Natural killer cell treated with Interleukin-12 subunit alpha and Interleukin-12 subunit beta and Interleukin-15 and Interleukin-18, amount 100 ng/mL, for 72 hours (primary cell): ENCODE measurements at regions not wholly inside any gene's neighbourhood (a gene's known extent, or its start where the extent isn't known, plus 50 kb on each side); places are given as distances from the start of the nearest gene placed in this dataset.
A peak's percentile ranks its signal among the peaks of the same experiment; 100 is the strongest.
"Not testable (repeated sequence)": the region's sequence is repeated elsewhere in the genome, so short reads cannot be mapped to it uniquely, and the experiment has no call there.

Experiments
- ATAC-seq, 2 donors: fragments of 150-1000 bp; cut with Tn5 transposase in 1 of 2; sonication (Bioruptor Pico), chemical (Tn5 transposase) in 1 of 2; 2 replicates each; pipeline ENCODE4 v1.10.0; 2021
- DNase-seq: peaks from one replicate; pipeline ENCODE4 v3.0.0; 2022; ENCODE audit warnings: low spot score
- H3K27ac Mint-ChIP-seq, 2 donors: 1 replicate in 1 of 2; 2 replicates in 1 of 2; pipeline ENCODE4 v1.8.0; 2022; ENCODE audit warnings: mixed read lengths in 2 of 2, mild to moderate bottlenecking in 1 of 2, moderate library complexity in 1 of 2
- H3K27me3 Mint-ChIP-seq, 2 donors: 1 replicate in 1 of 2; 2 replicates in 1 of 2; pipeline ENCODE4 v1.8.0; 2022; ENCODE audit warnings: mixed read lengths in 2 of 2
- H3K36me3 Mint-ChIP-seq: one replicate; pipeline ENCODE4 v1.8.0; 2022; ENCODE audit warnings: mixed read lengths
- H3K4me1 Mint-ChIP-seq, 2 donors: 1 replicate in 1 of 2; 2 replicates in 1 of 2; pipeline ENCODE4 v1.8.0; 2022; ENCODE audit warnings: low read depth in 2 of 2, mixed read lengths in 2 of 2, mild to moderate bottlenecking in 1 of 2
- H3K4me3 Mint-ChIP-seq: one replicate; pipeline ENCODE4 v1.8.0; 2022; ENCODE audit warnings: mixed read lengths
- H3K9me3 Mint-ChIP-seq: 2 replicates; pipeline ENCODE4 v1.8.0; 2022; ENCODE audit warnings: mixed read lengths

DNA sequence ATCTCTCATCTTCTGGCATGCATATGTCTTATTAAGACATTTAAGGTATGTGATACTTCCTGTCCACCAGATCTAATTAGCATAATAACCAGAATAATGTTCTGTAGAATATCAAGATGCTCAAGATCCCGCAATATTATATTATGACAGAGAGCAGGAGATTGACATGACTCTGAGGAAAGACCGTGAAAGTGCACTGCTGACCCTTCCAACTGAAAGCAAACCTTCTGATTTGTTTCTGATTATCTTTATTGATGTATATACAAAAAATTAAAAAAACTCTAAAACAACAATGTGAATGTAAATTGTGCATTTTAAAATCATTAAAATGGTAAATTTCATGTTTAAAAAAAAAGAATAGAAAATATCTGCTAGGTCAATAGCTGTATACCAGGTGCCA lies 184.4 kb upstream of the TMEM45B start:
- no peak overlapping the region for H3K4me3 Mint-ChIP-seq
- H3K27ac Mint-ChIP-seq, result no peak overlapping the region
- no peaks in the 10 kb centered on the region for H3K36me3 Mint-ChIP-seq
- no peaks in the 10 kb centered on the region for H3K27me3 Mint-ChIP-seq
- no peak for ATAC-seq
- H3K9me3 Mint-ChIP-seq, result peaks cover 2% of the 10 kb centered on the region
- no peak for DNase-seq
- H3K4me1 Mint-ChIP-seq, result no peaks in the 10 kb centered on the region

DNA sequence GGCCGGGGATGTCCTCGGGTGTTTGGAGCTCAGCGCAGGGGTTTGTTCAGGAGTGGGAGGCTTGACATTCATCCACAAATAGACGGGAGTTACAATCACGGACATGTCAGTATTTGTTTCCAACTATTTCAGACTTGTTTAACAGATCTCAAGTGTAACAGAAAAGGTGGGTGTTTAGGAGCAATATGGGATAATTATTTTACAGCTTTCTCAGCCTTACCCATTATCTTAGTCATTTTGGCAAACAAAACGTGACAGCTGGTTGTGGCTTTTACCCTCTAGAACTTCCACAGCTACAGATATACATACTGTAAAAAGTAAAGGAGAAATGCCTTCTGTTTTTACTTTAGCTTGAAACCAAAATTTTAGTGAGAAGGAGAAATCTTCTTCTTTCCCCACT lies 178.7 kb upstream of the TMEM45B start:
- no peak for ATAC-seq
- H3K9me3 Mint-ChIP-seq, result no peaks in the 10 kb centered on the region

DNA sequence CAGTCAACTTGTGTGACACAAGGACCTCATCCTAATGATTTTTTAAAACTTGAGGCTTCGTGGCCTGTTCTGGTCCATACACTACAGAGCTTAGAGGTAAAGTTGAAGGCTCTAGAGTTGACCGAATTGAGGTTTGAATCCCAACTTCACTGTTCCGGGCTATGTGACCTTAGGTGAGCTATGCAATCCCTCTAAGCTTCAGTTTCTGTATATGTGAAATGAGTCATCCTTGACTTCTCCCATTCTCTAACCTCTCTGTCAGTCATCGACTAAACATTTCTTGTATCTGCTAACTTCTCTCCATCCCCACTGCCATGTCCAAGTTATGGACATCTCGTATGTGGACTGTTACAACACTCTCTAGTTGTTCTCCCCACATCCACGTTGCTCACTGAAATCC lies 178.2 kb upstream of the TMEM45B start:
- no peaks in the 10 kb centered on the region for H3K36me3 Mint-ChIP-seq

More for the DNA sequence above, 178.7 kb upstream of the TMEM45B start:
- Mint-ChIP-seq H3K27me3 (peaks cover 5 to 10% of the 10 kb centered on the region in 2 donors), H3K4me1 (peaks cover 0 to 8% of the 10 kb centered on the region in 2 donors), H3K27ac (no peak overlapping the region), H3K4me3 (no peak overlapping the region), H3K36me3 (no peaks in the 10 kb centered on the region)
- no peak for DNase-seq

DNA sequence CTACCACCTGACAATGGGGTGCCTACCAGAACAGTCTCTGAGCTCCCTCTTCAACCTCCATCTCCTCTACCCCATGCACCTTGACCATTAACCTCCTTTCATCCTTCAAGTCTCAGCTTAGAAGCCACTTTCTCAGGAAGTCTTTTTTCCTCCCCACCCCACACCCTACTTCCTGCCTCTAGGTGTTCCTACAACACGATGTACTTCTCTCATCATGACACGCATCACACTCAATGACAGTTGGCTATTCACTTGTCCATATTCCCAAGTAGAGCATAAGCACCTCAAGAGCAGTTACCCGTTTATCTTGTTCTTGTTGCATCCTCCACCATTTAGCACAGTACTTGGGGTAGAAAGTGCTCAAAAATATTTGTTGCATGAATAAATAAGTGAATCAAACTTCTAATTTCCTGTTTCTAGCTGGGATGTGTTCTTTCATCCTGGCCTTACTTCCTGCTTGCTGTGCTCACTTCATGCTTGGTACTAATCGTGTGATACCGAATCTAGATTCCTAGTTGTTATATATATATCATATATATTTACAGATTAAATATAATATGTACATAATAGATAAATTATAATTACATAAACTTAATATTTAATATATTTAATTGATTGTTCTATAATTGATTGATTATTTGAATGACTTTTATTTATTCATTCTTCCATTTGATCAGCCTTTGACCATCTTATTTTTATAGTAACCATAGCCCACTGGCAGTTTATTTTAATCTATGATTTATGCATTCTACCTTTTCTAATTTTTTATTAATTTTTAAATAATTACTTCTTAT lies 177.5 kb upstream of the TMEM45B start:
- no peak for ATAC-seq
- Mint-ChIP-seq H3K27me3 (peaks cover 5 to 10% of the 10 kb centered on the region in 2 donors), H3K9me3 (no peaks in the 10 kb centered on the region), H3K4me3 (peak overlapping the region; percentile 6), H3K36me3 (no peaks in the 10 kb centered on the region), H3K4me1 (peaks cover 0 to 13% of the 10 kb centered on the region in 2 donors), H3K27ac (no peak overlapping the region)
- no peak for DNase-seq

More for the DNA sequence above, 178.2 kb upstream of the TMEM45B start:
- no peaks in the 10 kb centered on the region for H3K9me3 Mint-ChIP-seq
- DNase-seq (no peak), ATAC-seq (peak in 1 of 2 donors; percentile 23)
- H3K27ac Mint-ChIP-seq, result no peak overlapping the region
- H3K4me3 Mint-ChIP-seq, result peak overlapping the region; percentile 6
- peaks cover 0 to 8% of the 10 kb centered on the region in 2 donors for H3K4me1 Mint-ChIP-seq
- H3K27me3 Mint-ChIP-seq, result peaks cover 5 to 10% of the 10 kb centered on the region in 2 donors

DNA sequence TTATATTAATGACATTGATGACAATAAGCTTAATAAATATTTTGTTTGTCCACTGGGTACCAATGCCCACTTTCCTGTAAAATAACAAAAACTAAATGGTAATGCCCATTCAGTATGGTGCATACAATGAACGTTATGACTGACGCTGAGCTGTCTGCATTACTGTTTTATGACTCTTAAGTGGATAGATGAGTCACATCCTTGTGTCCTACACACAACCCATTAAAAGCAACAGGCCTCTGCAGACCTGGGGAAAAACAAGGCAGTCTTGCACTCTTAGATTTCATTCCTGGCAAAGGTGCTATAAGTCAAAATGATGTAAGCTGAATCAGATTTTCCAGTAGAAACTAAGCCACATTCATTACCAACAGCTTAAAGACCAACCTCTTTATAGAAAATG lies 176.3 kb upstream of the TMEM45B start:
- no peak overlapping the region for H3K4me3 Mint-ChIP-seq
- no peak for DNase-seq

DNA sequence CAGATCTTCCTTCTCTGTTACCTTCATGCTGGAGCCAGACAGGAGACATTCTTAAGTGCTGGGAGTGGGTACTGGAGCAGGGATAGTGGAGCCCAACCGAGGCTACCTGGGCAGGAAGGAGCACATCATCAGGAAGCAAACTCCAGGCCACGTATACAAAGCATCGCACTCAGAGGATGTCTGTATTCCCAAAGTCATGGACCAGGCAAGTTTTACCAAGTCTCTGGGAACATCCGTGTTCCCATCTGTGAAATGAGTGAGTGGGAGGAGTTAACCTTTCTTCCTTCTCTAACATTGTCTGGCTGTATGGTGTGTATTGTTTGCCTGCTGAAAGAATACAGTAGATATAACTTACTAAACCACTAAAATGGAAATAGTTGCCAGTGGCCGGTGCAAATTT lies 175.0 kb upstream of the TMEM45B start:
- H3K27ac Mint-ChIP-seq, result no peak overlapping the region
- DNase-seq (no peak), ATAC-seq (no peak)
- H3K27me3 Mint-ChIP-seq, result peaks cover 11 to 12% of the 10 kb centered on the region in 2 donors
- H3K9me3 Mint-ChIP-seq, result no peaks in the 10 kb centered on the region
- H3K36me3 Mint-ChIP-seq, result no peaks in the 10 kb centered on the region
- H3K4me1 Mint-ChIP-seq, result peaks cover 0 to 16% of the 10 kb centered on the region in 2 donors
- H3K4me3 Mint-ChIP-seq, result no peak overlapping the region

More for the DNA sequence above, 176.3 kb upstream of the TMEM45B start:
- no peaks in the 10 kb centered on the region for H3K36me3 Mint-ChIP-seq
- H3K27ac Mint-ChIP-seq, result no peak overlapping the region
- peak in 1 of 2 donors; percentile 79 for ATAC-seq
- H3K4me1 Mint-ChIP-seq, result peaks cover 0 to 16% of the 10 kb centered on the region in 2 donors
- no peaks in the 10 kb centered on the region for H3K9me3 Mint-ChIP-seq
- H3K27me3 Mint-ChIP-seq, result peaks cover 5 to 10% of the 10 kb centered on the region in 2 donors

DNA sequence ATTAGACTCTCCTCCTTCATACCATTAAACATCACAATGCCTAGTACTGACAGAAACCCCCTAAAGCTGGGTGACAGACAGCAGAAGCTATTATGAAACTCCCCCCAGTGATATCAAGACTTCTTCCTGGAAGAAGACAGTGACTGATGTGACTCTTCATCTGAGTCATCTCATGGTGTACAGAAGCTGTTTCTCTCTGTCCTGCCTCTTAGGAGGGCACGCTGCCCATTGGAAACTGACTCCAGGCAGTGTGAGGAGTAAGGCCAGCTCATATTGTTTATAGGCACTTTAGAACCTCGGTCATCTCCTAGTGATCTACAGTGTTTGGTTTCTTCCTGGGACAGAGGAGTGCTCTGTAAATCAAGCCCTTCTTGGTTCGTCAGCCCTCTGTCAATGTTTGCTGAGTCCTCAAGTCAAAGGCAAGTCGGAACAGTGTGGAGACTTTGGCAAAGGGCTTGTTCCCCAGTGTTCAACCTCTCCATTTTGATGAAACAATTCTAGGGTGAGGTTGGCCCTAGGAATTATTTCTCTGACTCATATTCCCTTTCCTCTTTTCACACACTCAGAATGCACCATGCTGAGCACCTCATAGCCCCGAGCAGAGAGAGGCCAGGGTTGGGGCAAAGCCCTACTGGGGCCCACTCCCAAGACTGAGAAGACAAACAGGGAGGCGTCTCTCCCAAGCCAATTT lies 172.5 kb upstream of the TMEM45B start:
- DNase-seq (no peak), ATAC-seq (peak in 1 of 2 donors; percentile 80)
- Mint-ChIP-seq H3K4me3 (peak overlapping the region; percentile 21), H3K4me1 (peaks cover 0 to 9% of the 10 kb centered on the region in 2 donors), H3K27me3 (peaks cover 8 to 19% of the 10 kb centered on the region in 2 donors), H3K27ac (peak overlapping the region in 1 of 2 donors; percentile 54), H3K9me3 (no peaks in the 10 kb centered on the region), H3K36me3 (no peaks in the 10 kb centered on the region)

DNA sequence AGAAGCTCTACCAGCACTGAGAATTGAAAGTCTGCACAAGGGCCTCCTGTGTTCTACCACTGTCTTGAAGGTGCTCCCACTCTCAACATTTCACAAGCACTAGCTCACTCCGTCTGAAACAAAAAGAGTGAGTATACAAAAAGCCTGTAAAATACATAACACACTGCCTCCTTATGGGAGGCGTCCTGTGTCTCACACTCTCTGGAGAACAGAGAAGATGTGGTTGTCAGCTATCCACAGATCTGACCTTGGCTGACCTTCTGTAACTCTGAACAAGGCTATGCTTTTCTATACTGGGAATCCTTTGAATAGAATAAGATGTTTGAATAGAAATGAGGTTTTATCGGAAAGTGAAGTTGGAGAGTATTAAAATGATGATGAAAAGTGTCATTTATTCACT lies 171.3 kb upstream of the TMEM45B start:
- H3K36me3 Mint-ChIP-seq, result no peaks in the 10 kb centered on the region
- no peak overlapping the region for H3K27ac Mint-ChIP-seq
- H3K27me3 Mint-ChIP-seq, result peaks cover 8 to 18% of the 10 kb centered on the region in 2 donors
- DNase-seq (no peak), ATAC-seq (no peak)
- H3K9me3 Mint-ChIP-seq, result no peaks in the 10 kb centered on the region
- no peak overlapping the region for H3K4me3 Mint-ChIP-seq
- peaks cover 0 to 8% of the 10 kb centered on the region in 2 donors for H3K4me1 Mint-ChIP-seq

DNA sequence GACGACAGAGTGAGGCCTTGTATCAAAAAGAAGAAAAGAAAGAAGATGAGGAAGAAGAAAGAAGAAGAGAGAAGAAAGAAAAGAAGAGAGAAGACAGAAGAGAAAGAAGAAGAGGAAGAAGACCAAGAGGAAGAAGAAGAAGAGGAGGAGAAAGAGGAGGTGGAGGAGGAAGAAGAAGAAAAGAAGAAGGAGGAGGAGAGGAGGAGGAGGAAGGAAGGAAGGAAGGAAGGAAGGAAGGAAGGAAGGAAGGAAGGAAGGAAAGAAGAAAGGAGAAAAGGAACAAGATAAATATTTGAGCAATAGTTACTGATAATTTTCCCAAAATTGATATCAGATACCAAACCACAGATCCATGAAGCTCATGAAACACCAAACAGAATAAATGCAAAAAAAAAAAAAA lies 169.7 kb upstream of the TMEM45B start:
- peaks cover 0 to 8% of the 10 kb centered on the region in 2 donors for H3K4me1 Mint-ChIP-seq
- DNase-seq (no peak), ATAC-seq (no peak)
- H3K36me3 Mint-ChIP-seq, result no peaks in the 10 kb centered on the region
- H3K27me3 Mint-ChIP-seq, result peaks cover 8 to 18% of the 10 kb centered on the region in 2 donors
- H3K9me3 Mint-ChIP-seq, result no peaks in the 10 kb centered on the region
- no peak overlapping the region for H3K27ac Mint-ChIP-seq
- no peak overlapping the region for H3K4me3 Mint-ChIP-seq

DNA sequence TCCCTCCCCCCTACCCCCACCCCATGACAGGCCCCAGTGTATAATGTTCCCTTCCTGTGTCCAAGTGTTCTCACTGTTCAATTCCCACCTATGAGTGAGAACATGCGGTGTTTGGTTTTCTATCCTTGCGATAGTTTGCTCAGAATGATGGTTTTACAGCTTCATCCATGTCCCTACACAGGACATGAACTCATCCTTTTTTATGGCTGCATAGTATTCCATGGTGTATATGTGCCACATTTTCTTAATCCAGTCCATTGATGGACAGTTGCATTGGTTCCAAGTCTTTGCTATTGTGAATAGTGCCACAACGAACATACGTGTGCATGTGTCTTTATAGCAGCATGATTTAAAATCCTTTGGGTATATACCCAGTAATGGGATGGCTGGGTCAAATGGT lies 165.6 kb upstream of the TMEM45B start:
- not testable (repeated sequence) for H3K4me3 Mint-ChIP-seq, H3K27ac Mint-ChIP-seq, ATAC-seq, H3K9me3 Mint-ChIP-seq, DNase-seq, H3K4me1 Mint-ChIP-seq
- peaks cover 13% of the 10 kb centered on the region for H3K36me3 Mint-ChIP-seq
- H3K27me3 Mint-ChIP-seq, result peaks cover 4 to 18% of the 10 kb centered on the region in 2 donors

DNA sequence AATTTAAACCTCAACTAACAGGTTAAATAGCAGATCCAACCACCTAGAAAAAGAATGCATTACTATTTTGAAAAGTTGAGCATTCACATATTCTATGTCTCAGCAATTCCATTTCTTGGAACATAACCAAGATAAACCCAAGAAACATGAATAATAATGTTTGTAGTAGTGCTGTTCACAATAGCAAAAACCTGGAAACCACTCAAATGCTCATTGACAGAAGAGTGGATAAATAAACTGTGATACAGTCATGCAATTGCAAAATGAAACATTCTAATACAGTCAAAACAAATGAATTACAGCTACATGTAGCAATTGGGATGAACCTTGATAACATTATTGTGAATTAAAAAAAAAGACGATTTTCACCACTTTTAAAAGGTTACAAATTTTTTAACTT lies 162.8 kb upstream of the TMEM45B start:
- Mint-ChIP-seq H3K4me1 (no peaks in the 10 kb centered on the region), H3K9me3 (peaks cover 23% of the 10 kb centered on the region), H3K4me3 (no peak overlapping the region), H3K27ac (no peak overlapping the region), H3K27me3 (peaks cover 0 to 2% of the 10 kb centered on the region in 2 donors), H3K36me3 (peaks cover 35% of the 10 kb centered on the region)
- DNase-seq (no peak), ATAC-seq (no peak)

DNA sequence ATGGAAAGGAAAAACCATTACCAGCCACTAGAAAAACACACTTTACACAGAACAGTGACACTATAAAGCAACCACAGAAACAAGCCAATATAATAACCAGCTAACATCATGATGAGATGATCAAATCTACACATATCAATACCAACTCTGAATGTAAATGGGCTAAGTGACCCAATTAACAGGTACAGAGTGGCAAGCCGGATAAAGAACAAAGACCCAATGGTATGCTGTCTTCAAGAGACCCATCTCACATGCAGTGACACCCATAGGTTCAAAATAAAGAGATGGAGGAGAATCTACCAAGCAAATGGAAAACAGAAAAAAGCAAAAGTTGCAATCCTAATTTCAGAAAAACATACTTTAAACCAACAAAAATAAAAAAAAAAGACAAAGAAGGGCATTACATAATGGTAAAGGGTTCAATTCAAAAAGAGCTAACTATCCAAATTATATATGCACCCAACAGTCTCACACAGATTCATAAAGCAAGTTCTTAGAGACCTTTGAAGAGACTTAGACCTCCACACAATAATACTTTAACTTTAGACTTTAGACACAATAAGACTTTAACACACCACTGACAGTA lies 160.3 kb upstream of the TMEM45B start:
- no peak for DNase-seq
- peaks cover 2 to 10% of the 10 kb centered on the region in 2 donors for H3K27me3 Mint-ChIP-seq
- H3K4me1 Mint-ChIP-seq, result no peaks in the 10 kb centered on the region
- H3K4me3 Mint-ChIP-seq, result no peak overlapping the region
- peaks cover 40% of the 10 kb centered on the region for H3K36me3 Mint-ChIP-seq
- H3K27ac Mint-ChIP-seq, result no peak overlapping the region
- H3K9me3 Mint-ChIP-seq, result peaks cover 29% of the 10 kb centered on the region
- ATAC-seq, result no peak

DNA sequence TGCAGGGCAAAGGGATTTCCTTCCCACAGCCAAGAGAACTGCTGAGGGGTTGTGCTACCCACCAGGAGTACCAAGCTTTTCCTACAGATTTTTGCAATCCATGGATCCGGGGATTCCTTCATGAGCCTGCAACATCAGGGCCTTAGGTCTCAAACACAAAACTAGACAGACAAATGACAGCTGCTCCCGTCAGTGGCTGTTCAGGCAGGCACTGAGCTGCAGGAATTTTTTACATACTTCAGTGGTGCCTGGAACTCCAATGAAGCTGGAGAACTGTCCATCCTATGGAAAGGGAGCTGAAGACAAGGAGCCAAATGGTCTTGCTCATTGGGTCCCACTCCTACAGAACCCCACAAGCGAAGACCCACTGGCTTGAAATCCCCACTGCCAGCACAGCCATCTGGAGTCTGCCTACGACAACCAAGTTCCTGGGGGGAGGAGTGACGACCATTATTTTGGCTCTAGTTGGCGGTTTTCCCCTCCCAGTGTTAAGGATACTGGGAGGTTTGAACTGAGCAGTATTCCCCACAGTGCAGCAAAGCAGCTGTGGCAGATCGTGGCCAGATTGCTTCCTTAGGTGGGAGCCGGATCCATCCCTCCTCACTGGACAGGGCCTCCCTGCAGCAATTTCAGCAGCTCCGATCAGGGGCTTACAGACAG lies 157.7 kb upstream of the TMEM45B start:
- H3K27me3 Mint-ChIP-seq, result peaks cover 2 to 10% of the 10 kb centered on the region in 2 donors
- H3K36me3 Mint-ChIP-seq, result peaks cover 36% of the 10 kb centered on the region
- peaks cover 26% of the 10 kb centered on the region for H3K9me3 Mint-ChIP-seq
- H3K4me1 Mint-ChIP-seq, result no peaks in the 10 kb centered on the region
- no peak for ATAC-seq
- no peak for DNase-seq
- no peak overlapping the region for H3K27ac Mint-ChIP-seq
- H3K4me3 Mint-ChIP-seq, result no peak overlapping the region
